ENCODE measurements at regions not wholly inside any gene's neighbourhood (a gene's known extent, or its start where the extent isn't known, plus 50 kb on each side); places are given as distances from the start of the nearest gene placed in this dataset.

GRCh38 chr22:26732284-26732683, 74.9 kb downstream of the MIAT start:
- TF ChIP-seq, protein P1, sequence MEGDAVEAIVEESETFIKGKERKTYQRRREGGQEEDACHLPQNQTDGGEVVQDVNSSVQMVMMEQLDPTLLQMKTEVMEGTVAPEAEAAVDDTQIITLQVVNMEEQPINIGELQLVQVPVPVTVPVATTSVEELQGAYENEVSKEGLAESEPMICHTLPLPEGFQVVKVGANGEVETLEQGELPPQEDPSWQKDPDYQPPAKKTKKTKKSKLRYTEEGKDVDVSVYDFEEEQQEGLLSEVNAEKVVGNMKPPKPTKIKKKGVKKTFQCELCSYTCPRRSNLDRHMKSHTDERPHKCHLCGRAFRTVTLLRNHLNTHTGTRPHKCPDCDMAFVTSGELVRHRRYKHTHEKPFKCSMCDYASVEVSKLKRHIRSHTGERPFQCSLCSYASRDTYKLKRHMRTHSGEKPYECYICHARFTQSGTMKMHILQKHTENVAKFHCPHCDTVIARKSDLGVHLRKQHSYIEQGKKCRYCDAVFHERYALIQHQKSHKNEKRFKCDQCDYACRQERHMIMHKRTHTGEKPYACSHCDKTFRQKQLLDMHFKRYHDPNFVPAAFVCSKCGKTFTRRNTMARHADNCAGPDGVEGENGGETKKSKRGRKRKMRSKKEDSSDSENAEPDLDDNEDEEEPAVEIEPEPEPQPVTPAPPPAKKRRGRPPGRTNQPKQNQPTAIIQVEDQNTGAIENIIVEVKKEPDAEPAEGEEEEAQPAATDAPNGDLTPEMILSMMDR (IDR thresholded peaks at IDR 0.05; ENCODE audit: borderline replicate concordance) = no peak
- DNase-seq = no peak
- Histone ChIP-seq H3K9me3 (replicated peaks) (no peaks in the 10 kb centered on the region), H3K27me3 (ENCODE audit: low read depth) (no peaks in the 10 kb centered on the region), H3K4me3 (no peak overlapping the region), H3K27ac (replicated peaks) (no peak overlapping the region), H3K36me3 (peaks cover 9% of the 10 kb centered on the region), H3K4me1 (peaks cover 9% of the 10 kb centered on the region)
- intact Hi-C loops (cut with micrococcal nuclease) = no loop called here

DNA sequence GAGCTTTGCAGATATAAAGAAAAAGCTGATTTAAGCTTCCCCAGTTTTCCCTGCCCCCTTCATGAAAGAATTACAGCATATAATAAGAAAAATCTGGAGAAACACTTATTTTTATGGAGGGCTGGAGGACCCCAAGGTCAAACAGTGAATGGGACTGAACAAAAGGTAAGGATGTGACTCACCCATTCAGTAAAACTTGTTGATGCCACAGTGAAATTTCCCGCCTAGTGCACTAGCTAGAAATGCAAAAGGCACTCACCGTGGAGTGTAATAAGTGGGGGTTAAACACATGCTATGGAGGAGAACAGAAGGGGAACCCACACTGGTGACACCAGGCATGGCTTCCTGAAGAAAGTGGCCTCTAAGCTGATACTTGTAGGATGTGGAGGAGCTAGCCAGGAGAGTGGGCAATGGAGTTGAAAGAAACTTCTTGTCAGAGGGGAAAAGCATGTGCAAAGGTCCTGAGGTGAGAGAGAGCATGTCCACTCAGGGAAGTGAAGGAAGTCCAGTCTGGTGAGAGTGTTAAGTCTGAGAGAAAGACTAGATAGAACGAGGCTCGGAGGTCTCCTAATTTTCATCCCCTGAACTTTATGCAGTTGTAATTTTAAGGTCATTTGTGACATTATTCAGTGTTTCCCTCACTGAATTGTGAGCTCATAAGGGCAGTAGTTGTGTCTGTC, 77.1 kb downstream of the MIAT start:
- H3K27me3 ChIP-seq (ENCODE audit: low read depth) = no peaks in the 10 kb centered on the region
- H3K4me3 ChIP-seq = no peak overlapping the region
- DNase-seq = no peak
- TF ChIP-seq, protein P1 (IDR thresholded peaks at IDR 0.05; ENCODE audit: borderline replicate concordance) = no peak
- intact Hi-C loops (cut with micrococcal nuclease) = no loop called here
- H3K9me3 ChIP-seq (replicated peaks) = no peaks in the 10 kb centered on the region
- peaks cover 9% of the 10 kb centered on the region for H3K4me1 ChIP-seq
- H3K27ac ChIP-seq (replicated peaks) = peak overlapping the region; percentile 44
- H3K36me3 ChIP-seq = peaks cover 5% of the 10 kb centered on the region

- H3K4me3 ChIP-seq = no peak overlapping the region
- peaks cover 5% of the 10 kb centered on the region for H3K36me3 ChIP-seq
- peak overlapping the region; percentile 44 for H3K27ac ChIP-seq (replicated peaks)
- H3K9me3 ChIP-seq (replicated peaks) = no peaks in the 10 kb centered on the region
- DNase-seq = peak; percentile 22
- H3K4me1 ChIP-seq = peaks cover 9% of the 10 kb centered on the region
- intact Hi-C loops (cut with micrococcal nuclease) = no loop called here
- TF ChIP-seq, protein P1 (IDR thresholded peaks at IDR 0.05; ENCODE audit: borderline replicate concordance) = no peak
- H3K27me3 ChIP-seq (ENCODE audit: low read depth) = no peaks in the 10 kb centered on the region
Measured at GRCh38 chr22:26735019-26735409, 77.6 kb downstream of the MIAT start.

- Histone ChIP-seq H3K27ac (replicated peaks) (no peak overlapping the region), H3K27me3 (ENCODE audit: low read depth) (no peaks in the 10 kb centered on the region), H3K4me1 (peaks cover 9% of the 10 kb centered on the region), H3K4me3 (no peak overlapping the region), H3K9me3 (replicated peaks) (no peaks in the 10 kb centered on the region), H3K36me3 (peaks cover 8% of the 10 kb centered on the region)
- intact Hi-C loops (cut with micrococcal nuclease) = no loop called here
- DNase-seq = no peak
- TF ChIP-seq, protein P1 (IDR thresholded peaks at IDR 0.05; ENCODE audit: borderline replicate concordance) = no peak
Measured at GRCh38 chr22:26737262-26737661, 79.9 kb downstream of the MIAT start.

- TF ChIP-seq, protein P1 (IDR thresholded peaks at IDR 0.05; ENCODE audit: borderline replicate concordance) = no peak
- intact Hi-C loops (cut with micrococcal nuclease) = no loop called here
- Histone ChIP-seq H3K27me3 (ENCODE audit: low read depth) (no peaks in the 10 kb centered on the region), H3K4me1 (peaks cover 1% of the 10 kb centered on the region), H3K9me3 (replicated peaks) (no peaks in the 10 kb centered on the region), H3K4me3 (no peak overlapping the region), H3K36me3 (peaks cover 8% of the 10 kb centered on the region), H3K27ac (replicated peaks) (no peak overlapping the region)
- DNase-seq = no peak
Measured at GRCh38 chr22:26740253-26740652, 82.9 kb downstream of the MIAT start.

Data from left ventricle myocardium inferior (tissue), 1 donor.